Endothelial cell of umbilical vein (primary cell): ENCODE measurements at regions not wholly inside any gene's neighbourhood (a gene's known extent, or its start where the extent isn't known, plus 50 kb on each side); places are given as distances from the start of the nearest gene placed in this dataset.

Experiments used
- POLR2A ChIP-seq: IDR thresholded peaks from 2 replicates; pipeline ENCODE4 v1.6.1; 2012; ENCODE audit warnings: low read depth, mild to moderate bottlenecking, control low read depth, low read length
- POLR2AphosphoS5 ChIP-seq: IDR thresholded peaks from 2 replicates; pipeline ENCODE4 v1.6.1; 2012; ENCODE audit warnings: low read depth, mild to moderate bottlenecking, control low read depth, low read length, moderate library complexity; ENCODE audit not compliant: insufficient read depth
- TF ChIP-seq, protein P1 (sequence below), 2 donors: IDR thresholded peaks; 1 replicate in 1 of 2; 2 replicates in 1 of 2; pipeline ENCODE4 v1.5.1; 2011; ENCODE audit warnings: low read length in 2 of 2, mild to moderate bottlenecking in 2 of 2, moderate library complexity in 2 of 2, control low read depth in 1 of 2, inconsistent platforms in 1 of 2, low read depth in 1 of 2; ENCODE audit not compliant: insufficient read depth in 1 of 2; ENCODE audit errors: extremely low read depth in 1 of 2
- TF ChIP-seq, protein P2 (sequence below): IDR thresholded peaks from 2 replicates; pipeline ENCODE4 v1.6.1; 2011; ENCODE audit not compliant: insufficient read depth, insufficient read length

DNA sequence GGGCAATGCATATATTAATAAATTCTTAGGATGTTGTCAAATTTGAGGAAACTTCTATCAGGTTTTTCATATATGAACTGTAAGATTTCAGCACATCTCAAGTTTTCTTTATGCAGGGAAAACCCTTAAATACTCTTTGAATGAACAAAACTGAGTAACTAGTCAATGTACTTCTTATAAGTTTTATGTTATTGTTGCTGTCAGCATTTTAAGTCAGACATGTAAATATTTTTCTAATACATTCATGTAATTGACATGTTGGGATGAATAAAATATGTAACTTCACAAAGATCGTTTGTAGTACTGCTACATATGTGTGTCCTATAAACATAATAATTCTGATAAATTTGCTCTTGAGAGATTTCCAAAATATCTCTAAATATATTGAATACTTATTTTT is 109.6 kb downstream of the BMP4 start:
- TF ChIP-seq POLR2A, result no peak
- TF ChIP-seq, protein P1, sequence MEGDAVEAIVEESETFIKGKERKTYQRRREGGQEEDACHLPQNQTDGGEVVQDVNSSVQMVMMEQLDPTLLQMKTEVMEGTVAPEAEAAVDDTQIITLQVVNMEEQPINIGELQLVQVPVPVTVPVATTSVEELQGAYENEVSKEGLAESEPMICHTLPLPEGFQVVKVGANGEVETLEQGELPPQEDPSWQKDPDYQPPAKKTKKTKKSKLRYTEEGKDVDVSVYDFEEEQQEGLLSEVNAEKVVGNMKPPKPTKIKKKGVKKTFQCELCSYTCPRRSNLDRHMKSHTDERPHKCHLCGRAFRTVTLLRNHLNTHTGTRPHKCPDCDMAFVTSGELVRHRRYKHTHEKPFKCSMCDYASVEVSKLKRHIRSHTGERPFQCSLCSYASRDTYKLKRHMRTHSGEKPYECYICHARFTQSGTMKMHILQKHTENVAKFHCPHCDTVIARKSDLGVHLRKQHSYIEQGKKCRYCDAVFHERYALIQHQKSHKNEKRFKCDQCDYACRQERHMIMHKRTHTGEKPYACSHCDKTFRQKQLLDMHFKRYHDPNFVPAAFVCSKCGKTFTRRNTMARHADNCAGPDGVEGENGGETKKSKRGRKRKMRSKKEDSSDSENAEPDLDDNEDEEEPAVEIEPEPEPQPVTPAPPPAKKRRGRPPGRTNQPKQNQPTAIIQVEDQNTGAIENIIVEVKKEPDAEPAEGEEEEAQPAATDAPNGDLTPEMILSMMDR (IDR thresholded peaks at IDR 0.05; ENCODE audit: extremely low read depth in 1 of 2, insufficient read depth in 1 of 2, low read depth in 1 of 2, low read length in 2 of 2), result no peak
- TF ChIP-seq, protein P2, sequence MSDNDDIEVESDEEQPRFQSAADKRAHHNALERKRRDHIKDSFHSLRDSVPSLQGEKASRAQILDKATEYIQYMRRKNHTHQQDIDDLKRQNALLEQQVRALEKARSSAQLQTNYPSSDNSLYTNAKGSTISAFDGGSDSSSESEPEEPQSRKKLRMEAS, result no peak
- no peak for TF ChIP-seq POLR2AphosphoS5
